ENCODE measurements at regions not wholly inside any gene's neighbourhood (a gene's known extent, or its start where the extent isn't known, plus 50 kb on each side); places are given as distances from the start of the nearest gene placed in this dataset.
A peak's percentile ranks its signal among the peaks of the same experiment; 100 is the strongest.

DNA sequence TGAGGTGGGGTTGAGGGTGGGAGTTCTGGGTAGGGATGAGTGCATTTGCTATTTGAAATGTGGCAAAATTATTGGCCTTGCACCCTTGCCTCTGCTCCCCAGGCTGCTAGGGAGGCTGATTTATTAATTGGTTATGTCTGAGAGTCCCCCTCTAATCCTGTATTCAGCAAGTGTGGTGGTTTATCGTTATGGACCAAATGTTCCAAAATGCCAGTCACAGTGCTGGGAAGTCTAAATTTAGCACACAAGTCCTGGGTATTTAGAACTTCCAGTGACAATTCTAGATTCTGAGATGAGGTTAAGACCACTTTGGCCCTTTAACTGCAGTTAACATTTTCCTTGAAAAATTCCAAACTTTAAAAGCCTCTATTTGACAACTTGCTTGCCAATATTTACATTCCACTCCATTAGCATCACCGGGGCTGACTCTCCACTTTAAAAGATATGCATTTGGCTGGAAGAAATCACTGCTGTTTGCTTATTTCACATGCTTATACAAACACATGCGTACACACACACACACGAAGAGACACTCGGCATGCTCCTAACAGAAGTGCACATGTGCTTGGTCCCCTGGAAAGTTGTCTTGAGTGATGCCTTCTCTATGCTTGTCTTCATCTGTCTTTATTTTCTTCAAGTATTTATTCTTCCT lies 247.7 kb downstream of the IL20RB start:
- no peak overlapping the region for H3K27ac ChIP-seq (ENCODE audit: low read depth, low read length)
- H4K20me1 ChIP-seq (ENCODE audit: control insufficient read depth, insufficient read depth, low read depth, low read length), result no peaks in the 10 kb centered on the region
- no peaks in the 10 kb centered on the region for H3K9me2 ChIP-seq (replicated peaks; ENCODE audit: control insufficient read depth, low read length)
- no peak overlapping the region for H3K4me3 ChIP-seq (ENCODE audit: low read length)
- no peaks in the 10 kb centered on the region for H3F3A ChIP-seq (ENCODE audit: control insufficient read depth, insufficient read depth)
- H3K27me3 ChIP-seq (ENCODE audit: control insufficient read depth, low read length), result no peaks in the 10 kb centered on the region
- no peak overlapping the region for H3K4me2 ChIP-seq (ENCODE audit: low read length)
- no peaks in the 10 kb centered on the region for H3K79me2 ChIP-seq (ENCODE audit: control insufficient read depth, low read length)
- TF ChIP-seq, protein P1, sequence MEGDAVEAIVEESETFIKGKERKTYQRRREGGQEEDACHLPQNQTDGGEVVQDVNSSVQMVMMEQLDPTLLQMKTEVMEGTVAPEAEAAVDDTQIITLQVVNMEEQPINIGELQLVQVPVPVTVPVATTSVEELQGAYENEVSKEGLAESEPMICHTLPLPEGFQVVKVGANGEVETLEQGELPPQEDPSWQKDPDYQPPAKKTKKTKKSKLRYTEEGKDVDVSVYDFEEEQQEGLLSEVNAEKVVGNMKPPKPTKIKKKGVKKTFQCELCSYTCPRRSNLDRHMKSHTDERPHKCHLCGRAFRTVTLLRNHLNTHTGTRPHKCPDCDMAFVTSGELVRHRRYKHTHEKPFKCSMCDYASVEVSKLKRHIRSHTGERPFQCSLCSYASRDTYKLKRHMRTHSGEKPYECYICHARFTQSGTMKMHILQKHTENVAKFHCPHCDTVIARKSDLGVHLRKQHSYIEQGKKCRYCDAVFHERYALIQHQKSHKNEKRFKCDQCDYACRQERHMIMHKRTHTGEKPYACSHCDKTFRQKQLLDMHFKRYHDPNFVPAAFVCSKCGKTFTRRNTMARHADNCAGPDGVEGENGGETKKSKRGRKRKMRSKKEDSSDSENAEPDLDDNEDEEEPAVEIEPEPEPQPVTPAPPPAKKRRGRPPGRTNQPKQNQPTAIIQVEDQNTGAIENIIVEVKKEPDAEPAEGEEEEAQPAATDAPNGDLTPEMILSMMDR (IDR thresholded peaks at IDR 0.05; ENCODE audit: low read depth, low read length, poor library complexity, severe bottlenecking), result no peak
- TF ChIP-seq EZH2phosphoT487 (IDR thresholded peaks at IDR 0.05; ENCODE audit: borderline replicate concordance, low read length), result no peak
- H3K36me3 ChIP-seq (ENCODE audit: control insufficient read depth, low read length), result no peaks in the 10 kb centered on the region
- no peaks in the 10 kb centered on the region for H3K4me1 ChIP-seq (ENCODE audit: control insufficient read depth, low read length)
- H3K9me3 ChIP-seq (ENCODE audit: control insufficient read depth, insufficient read depth, low read length), result no peaks in the 10 kb centered on the region

DNA sequence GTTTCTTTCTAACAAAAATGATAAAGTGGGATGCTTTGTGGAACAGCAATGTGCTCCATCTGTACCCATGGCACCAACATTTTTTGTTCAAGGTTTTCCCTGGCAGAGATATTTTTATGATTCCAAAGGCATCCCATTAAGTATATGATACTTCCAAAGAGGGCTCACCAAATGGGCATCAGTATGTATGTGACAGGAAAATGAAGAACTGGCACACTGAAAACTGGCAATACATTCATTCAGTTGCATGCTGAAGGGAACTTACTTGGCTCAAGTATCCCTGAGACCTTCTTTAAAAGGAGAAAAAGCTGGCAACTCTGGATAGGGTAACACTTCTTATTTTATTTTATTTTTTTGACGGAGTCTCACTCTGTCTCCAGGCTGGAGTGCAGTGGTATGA lies 249.8 kb downstream of the IL20RB start:
- no peaks in the 10 kb centered on the region for H3F3A ChIP-seq (ENCODE audit: control insufficient read depth, insufficient read depth)

DNA sequence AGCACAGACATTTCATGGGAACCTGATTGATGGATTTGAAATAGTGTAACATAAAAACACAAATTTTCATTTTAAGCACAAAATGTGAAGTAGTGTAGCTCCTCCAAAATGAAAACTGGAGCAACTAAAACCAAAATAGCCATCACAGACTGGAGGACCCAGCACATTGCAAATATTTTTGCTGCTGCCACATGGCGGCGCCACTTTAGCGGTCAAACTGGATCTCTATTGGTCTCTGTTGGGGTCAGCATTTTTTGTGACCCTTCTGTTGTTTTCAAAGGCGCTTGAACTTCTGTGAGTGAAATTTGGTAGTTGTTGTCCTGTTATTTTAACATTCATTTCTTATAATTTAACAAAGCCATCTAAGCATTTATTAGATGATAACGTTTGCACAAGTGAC lies 259.9 kb downstream of the IL20RB start:
- H3K27me3 ChIP-seq (ENCODE audit: control insufficient read depth, low read length), result no peaks in the 10 kb centered on the region
- H3K27ac ChIP-seq (ENCODE audit: low read depth, low read length), result no peak overlapping the region
- no peak overlapping the region for H3K4me3 ChIP-seq (ENCODE audit: low read length)
- TF ChIP-seq EZH2phosphoT487 (IDR thresholded peaks at IDR 0.05; ENCODE audit: borderline replicate concordance, low read length), result no peak
- TF ChIP-seq, protein P1 (IDR thresholded peaks at IDR 0.05; ENCODE audit: low read depth, low read length, poor library complexity, severe bottlenecking), result peak; percentile 74
- no peaks in the 10 kb centered on the region for H3K9me2 ChIP-seq (replicated peaks; ENCODE audit: control insufficient read depth, low read length)
- no peaks in the 10 kb centered on the region for H3F3A ChIP-seq (ENCODE audit: control insufficient read depth, insufficient read depth)
- H4K20me1 ChIP-seq (ENCODE audit: control insufficient read depth, insufficient read depth, low read depth, low read length), result no peaks in the 10 kb centered on the region
- no peaks in the 10 kb centered on the region for H3K79me2 ChIP-seq (ENCODE audit: control insufficient read depth, low read length)
- H3K4me2 ChIP-seq (ENCODE audit: low read length), result no peak overlapping the region
- no peaks in the 10 kb centered on the region for H3K4me1 ChIP-seq (ENCODE audit: control insufficient read depth, low read length)
- no peaks in the 10 kb centered on the region for H3K36me3 ChIP-seq (ENCODE audit: control insufficient read depth, low read length)
- H3K9me3 ChIP-seq (ENCODE audit: control insufficient read depth, insufficient read depth, low read length), result no peaks in the 10 kb centered on the region

More for the DNA sequence above, 249.8 kb downstream of the IL20RB start:
- Histone ChIP-seq H3K4me1 (ENCODE audit: control insufficient read depth, low read length) (no peaks in the 10 kb centered on the region), H3K9me3 (ENCODE audit: control insufficient read depth, insufficient read depth, low read length) (no peaks in the 10 kb centered on the region), H3K27ac (ENCODE audit: low read depth, low read length) (no peak overlapping the region), H3K4me2 (ENCODE audit: low read length) (no peak overlapping the region), H3K4me3 (ENCODE audit: low read length) (no peak overlapping the region), H4K20me1 (ENCODE audit: control insufficient read depth, insufficient read depth, low read depth, low read length) (no peaks in the 10 kb centered on the region), H3K36me3 (ENCODE audit: control insufficient read depth, low read length) (no peaks in the 10 kb centered on the region), H3K9me2 (replicated peaks; ENCODE audit: control insufficient read depth, low read length) (no peaks in the 10 kb centered on the region), H3K27me3 (ENCODE audit: control insufficient read depth, low read length) (no peaks in the 10 kb centered on the region), H3K79me2 (ENCODE audit: control insufficient read depth, low read length) (no peaks in the 10 kb centered on the region)
- TF ChIP-seq, protein P1 (IDR thresholded peaks at IDR 0.05; ENCODE audit: low read depth, low read length, poor library complexity, severe bottlenecking), result no peak
- TF ChIP-seq EZH2phosphoT487 (IDR thresholded peaks at IDR 0.05; ENCODE audit: borderline replicate concordance, low read length), result no peak

All from DOHH2 (cell line).